Heart left ventricle (tissue), 16 donors: ENCODE measurements at regions not wholly inside any gene's neighbourhood (a gene's known extent, or its start where the extent isn't known, plus 50 kb on each side); places are given as distances from the start of the nearest gene placed in this dataset.

Source experiments
- ATAC-seq, 4 donors: fragments of 200-7000 bp; cut with Tn5 transposase; one replicate each; pipeline ENCODE4 v1.9.1; 2020 to 2022; ENCODE audit warnings: moderate library complexity in 4 of 4, mild to moderate bottlenecking in 3 of 4, moderate number of reproducible peaks in 1 of 4
- DNase-seq, 5 donors: peaks; one replicate each; pipeline ENCODE4 v3.0.0-alpha.2; 2020
- H3K27ac ChIP-seq, 12 donors: fragments of 200-600 bp; sonication (generic) in 4 of 12; one replicate each; pipeline versions ENCODE4 v1.5.0 to v1.8.0; 2016 to 2022; ENCODE audit warnings: mild to moderate bottlenecking in 2 of 12
- H3K27me3 ChIP-seq, 9 donors: fragments of 200-600 bp; sonication (generic) in 2 of 9; one replicate each; pipeline versions ENCODE4 v1.5.1 to v1.8.0; 2016 to 2022; ENCODE audit warnings: mild to moderate bottlenecking in 3 of 9
- H3K36me3 ChIP-seq, 9 donors: fragments of 200-600 bp; sonication (generic) in 2 of 9; one replicate each; pipeline versions ENCODE4 v1.5.0 to v1.8.0; 2018 to 2022; ENCODE audit warnings: mild to moderate bottlenecking in 2 of 9
- H3K4me1 ChIP-seq, 12 donors: fragments of 200-600 bp; sonication (generic) in 4 of 12; one replicate each; pipeline versions ENCODE4 v1.5.0 to v1.8.0; 2016 to 2022; ENCODE audit warnings: mild to moderate bottlenecking in 3 of 12
- H3K4me3 ChIP-seq, 12 donors: fragments of 200-600 bp; sonication (generic) in 4 of 12; one replicate each; pipeline versions ENCODE4 v1.5.0 to v1.8.0; 2017 to 2022; ENCODE audit warnings: mild to moderate bottlenecking in 9 of 12, moderate library complexity in 4 of 12
- H3K9me3 ChIP-seq, 12 donors: fragments of 200-600 bp; sonication (generic) in 4 of 12; one replicate each; pipeline versions ENCODE4 v1.5.0 to v1.8.0; 2016 to 2022; ENCODE audit warnings: mild to moderate bottlenecking in 1 of 12
- CTCF ChIP-seq, 12 donors: fragments of 200-600 bp; sonication (generic) in 4 of 12; IDR thresholded peaks; one replicate each; pipeline versions ENCODE4 v1.5.0 to v1.8.0; 2018 to 2022; ENCODE audit warnings: antibody characterized with exemption in 12 of 12, mild to moderate bottlenecking in 5 of 12
- POLR2A ChIP-seq, 2 donors: fragments of 450-650 bp; IDR thresholded peaks; one replicate each; pipeline ENCODE4 v1.6.1; 2017; ENCODE audit warnings: antibody characterized with exemption in 2 of 2, mild to moderate bottlenecking in 2 of 2, moderate library complexity in 2 of 2
- WGBS, 4 donors: extraction: QIAGEN DNeasy Blood & Tissue Kit in 2 of 4; methylation state at CpG; one replicate each; pipeline versions ENCODE4 v1.1.5 to v1.1.7; 2013 to 2018; 5-methylcytosine and 5-hydroxymethylcytosine counted together
- intact Hi-C, 10 donors: fragments of 100-400 bp; cut with DNase I; formaldehyde crosslinking; loops; one replicate each; pipeline versions ENCODE4 v1.11.1 to v1.14.2; 2022
- donor health status: ischemic (EF 13 %, LVEDD 7.1; RV severe dilation, severe dysfunction).
- donor health status: healthy with polysubstance abuse.
- donor health status: DM: no; HTN: yes; CAD: no.
- donor health status: DM: no; HTN: no; CAD: no.
- donor health status: ischemic (EF 25% LVEDD 6.9; RV normal size, moderate dysfunction).
- donor health status: ischemic (EF 25% LVEDD 5.7; RV mildly dilated, moderate dysfunction).
- donor health status: healthy.
- donor health status: DM: yes; HTN: yes; CAD: no.
- donor health status: ischemic (EF 35%, LVEDD 5.7; RV mildly dilated, moderate dysfunction).
- donor health status: nonischemic (EF 11% LVEDD 7.7; RV severe dilation, severe dysfunction).
- donor health status: DM: yes; HTN: yes; CAD: no.
- donor health status: PGD.
- donor health status: ischemic (EF 29% LVEDD 5.4; RV normal size, mild dysfunction).
- donor health status: nonischemic (EF 23%, LVEDD 6.1; RV moderate dilation, normal function).

DNA sequence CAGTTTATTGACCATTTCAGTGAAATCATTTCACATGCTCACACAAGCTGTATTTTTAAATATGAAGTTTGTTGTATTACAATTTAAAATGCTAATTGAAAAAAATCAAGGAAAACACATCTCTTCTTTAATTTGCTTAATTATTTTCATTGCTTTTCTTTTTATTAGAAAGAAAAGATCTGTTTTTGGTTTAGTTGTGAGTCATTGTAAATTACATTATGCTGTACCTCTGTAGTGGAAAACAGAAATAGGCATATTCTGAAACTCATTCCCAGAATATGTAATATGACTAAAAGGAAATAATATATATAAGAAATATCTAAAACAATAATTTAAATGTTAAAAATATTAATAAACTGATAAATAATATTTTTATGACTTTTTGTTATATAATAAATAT, 161.9 kb downstream of the HGF start:
- intact Hi-C loops, result no loop called here
- no peak for DNase-seq
- TF ChIP-seq CTCF (IDR thresholded peaks at IDR 0.05) (no peak), POLR2A (IDR thresholded peaks at IDR 0.05) (no peak)
- ATAC-seq, result no peak
- peaks cover 0 to 4% (median 0%) of the 10 kb centered on the region in 12 donors for H3K9me3 ChIP-seq
- no peaks in the 10 kb centered on the region for H3K36me3 ChIP-seq
- H3K27me3 ChIP-seq, result no peaks in the 10 kb centered on the region
- H3K27ac ChIP-seq, result no peak overlapping the region
- no peaks in the 10 kb centered on the region for H3K4me1 ChIP-seq
- no peak overlapping the region for H3K4me3 ChIP-seq

GRCh38 chr7:81606078-81606863, 163.6 kb downstream of the HGF start:
- Histone ChIP-seq H3K27me3 (no peaks in the 10 kb centered on the region), H3K9me3 (peaks cover 0 to 4% (median 0%) of the 10 kb centered on the region in 12 donors), H3K4me3 (no peak overlapping the region), H3K4me1 (no peaks in the 10 kb centered on the region), H3K27ac (no peak overlapping the region), H3K36me3 (no peaks in the 10 kb centered on the region)
- WGBS, 4 donors, result 85 to 91% (median 88%) methylated on average over 3 of the region's 3 CpGs
- TF ChIP-seq POLR2A (IDR thresholded peaks at IDR 0.05) (no peak), CTCF (IDR thresholded peaks at IDR 0.05) (no peak)
- no peak for ATAC-seq
- intact Hi-C loops, result no loop called here
- DNase-seq, result no peak

GRCh38 chr7:81605493-81605892, 164.4 kb downstream of the HGF start:
- ATAC-seq (no peak), DNase-seq (no peak)
- Histone ChIP-seq H3K4me1 (no peaks in the 10 kb centered on the region), H3K4me3 (no peak overlapping the region), H3K27ac (no peak overlapping the region), H3K36me3 (no peaks in the 10 kb centered on the region), H3K27me3 (no peaks in the 10 kb centered on the region), H3K9me3 (no peaks in the 10 kb centered on the region)
- 92 to 96% (median 95%) methylated on average over 4 of the region's 4 CpGs for WGBS, 4 donors
- intact Hi-C loops, result no loop called here
- TF ChIP-seq POLR2A (IDR thresholded peaks at IDR 0.05) (no peak), CTCF (IDR thresholded peaks at IDR 0.05) (no peak)

- H3K9me3 ChIP-seq, result no peaks in the 10 kb centered on the region
- WGBS, 4 donors, result 68 to 93% (median 90%) methylated on average over 2 of the region's 2 CpGs
- H3K27me3 ChIP-seq, result no peaks in the 10 kb centered on the region
- DNase-seq (no peak), ATAC-seq (no peak)
- no peaks in the 10 kb centered on the region for H3K36me3 ChIP-seq
- TF ChIP-seq CTCF (IDR thresholded peaks at IDR 0.05) (no peak), POLR2A (IDR thresholded peaks at IDR 0.05) (no peak)
- H3K4me1 ChIP-seq, result no peaks in the 10 kb centered on the region
- H3K4me3 ChIP-seq, result no peak overlapping the region
- H3K27ac ChIP-seq, result peak overlapping the region in 2 of 12 donors; percentile 37 to 65
- intact Hi-C loops, result no loop called here
Observed at GRCh38 chr7:81604808-81605174, 165.1 kb downstream of the HGF start.
